T47D (cell line): ENCODE measurements at regions not wholly inside any gene's neighbourhood (a gene's known extent, or its start where the extent isn't known, plus 50 kb on each side); places are given as distances from the start of the nearest gene placed in this dataset.

Experiments used
- DNase-seq, 2 experiments: peaks; one replicate each; pipeline versions ENCODE4 v3.0.0 to v3.0.0-alpha.2; 2011 to 2012; ENCODE audit warnings: low read depth in 1 of 2, low spot score in 1 of 2
- JUND ChIP-seq: IDR thresholded peaks from 2 replicates; pipeline ENCODE4 v1.6.1; 2012; ENCODE audit warnings: low read depth
- in situ Hi-C: cut with HindIII; loops from 2 replicates; pipeline ENCODE4 v1.10.0; 2016; ENCODE audit warnings: low sequenced_read_pairs, low pct_unique_long_range_greater_than_20kb

DNA sequence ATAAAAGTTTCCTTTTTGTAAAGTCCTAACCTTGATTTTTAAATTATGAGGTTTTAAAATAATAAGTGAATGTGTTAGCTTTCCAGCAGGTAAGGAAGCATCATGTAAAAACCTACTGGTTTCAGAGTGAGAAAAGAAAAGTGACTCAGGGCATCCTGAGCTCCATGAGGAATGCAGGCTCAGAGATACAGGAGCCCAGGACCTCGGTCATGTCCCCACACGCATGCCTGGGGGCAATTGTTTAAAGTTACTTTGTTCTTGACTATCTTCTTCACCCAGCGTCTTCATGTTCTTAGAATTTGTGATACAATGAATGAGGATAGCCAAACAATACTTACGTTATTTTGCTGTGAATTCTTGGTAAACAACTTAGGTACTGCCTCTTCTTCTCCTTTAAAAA, 117.4 kb upstream of the PLPPR5 start:
- in situ Hi-C loops: no loop called here
- DNase-seq: no peak
- TF ChIP-seq JUND: no peak

DNA sequence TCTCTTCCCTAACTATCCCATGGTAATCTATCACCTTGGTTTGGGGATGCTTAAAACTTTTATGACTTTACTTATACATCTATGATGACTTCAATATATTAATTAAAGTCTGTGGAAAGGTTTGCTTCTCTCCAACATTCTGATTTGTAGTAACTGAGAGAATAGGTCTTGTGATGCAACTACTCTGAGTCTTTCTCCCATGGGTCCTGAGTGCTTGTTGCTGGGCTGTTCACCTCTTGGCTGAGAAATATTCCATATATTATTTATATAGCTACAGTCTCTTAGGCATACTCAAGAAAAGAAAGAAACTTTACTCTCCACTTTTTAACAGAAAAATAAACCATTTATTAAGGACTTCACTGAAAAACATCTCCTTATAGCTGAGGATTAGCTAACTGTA, 119.3 kb upstream of the PLPPR5 start:
- no peak for TF ChIP-seq JUND
- no peak for DNase-seq
- in situ Hi-C loops: no loop called here

DNA sequence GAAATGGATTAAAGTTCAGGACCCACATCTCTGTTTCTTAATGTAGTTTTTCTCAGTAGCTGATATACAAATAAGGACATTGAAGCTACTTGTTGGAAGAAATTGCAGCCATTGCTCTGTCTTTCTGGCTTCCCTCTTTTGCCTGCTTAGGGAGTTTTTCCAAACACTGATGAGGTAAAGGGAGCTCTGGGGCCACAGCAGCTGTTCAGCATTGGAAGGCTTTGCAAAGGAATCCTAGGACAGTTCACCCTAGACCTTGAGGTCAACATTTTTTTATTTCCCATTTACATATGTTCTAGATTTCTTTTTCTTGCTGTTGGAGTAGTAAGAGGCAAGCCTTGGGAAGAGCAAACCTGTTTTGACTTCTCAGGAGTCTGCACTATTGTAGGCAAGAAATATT, 126.9 kb upstream of the PLPPR5 start:
- in situ Hi-C loops: no loop called here
- DNase-seq: no peak
- TF ChIP-seq JUND: no peak

DNA sequence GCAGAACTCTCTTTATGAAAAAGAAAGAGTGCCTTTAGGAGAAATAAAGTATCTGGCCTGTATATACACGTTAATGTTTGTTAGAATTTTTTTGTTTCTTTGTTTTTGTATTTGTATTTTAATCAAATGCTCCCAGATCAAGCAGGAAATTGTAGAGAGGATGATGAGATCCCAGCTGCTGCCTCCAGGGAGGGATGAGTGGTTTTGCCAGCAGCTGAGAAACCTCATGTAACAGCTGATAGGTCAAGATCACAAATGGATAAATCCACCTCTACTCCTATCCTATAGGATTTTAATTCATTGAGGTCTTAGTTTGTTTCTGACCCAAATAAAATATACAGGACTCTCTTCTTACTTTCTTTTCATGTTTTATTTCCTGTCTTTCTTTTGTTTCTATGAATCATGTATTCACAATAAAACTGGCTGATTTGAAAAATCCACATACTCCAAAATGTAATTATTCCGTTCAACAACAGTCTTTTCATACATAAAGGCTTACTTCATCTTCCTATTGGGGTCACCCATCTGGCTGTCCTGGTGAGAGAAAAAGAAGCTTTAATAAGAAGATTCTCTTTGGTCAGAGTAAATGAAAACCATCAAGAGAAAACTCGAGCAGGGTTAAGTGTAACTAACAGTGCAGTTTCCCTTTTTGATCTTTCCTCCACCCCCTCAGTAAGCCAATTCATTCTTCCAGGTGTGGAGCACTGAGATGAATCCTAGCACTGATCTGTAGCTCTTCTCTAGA, 129.3 kb upstream of the PLPPR5 start:
- in situ Hi-C loops: no loop called here
- no peak for TF ChIP-seq JUND
- DNase-seq: no peak

DNA sequence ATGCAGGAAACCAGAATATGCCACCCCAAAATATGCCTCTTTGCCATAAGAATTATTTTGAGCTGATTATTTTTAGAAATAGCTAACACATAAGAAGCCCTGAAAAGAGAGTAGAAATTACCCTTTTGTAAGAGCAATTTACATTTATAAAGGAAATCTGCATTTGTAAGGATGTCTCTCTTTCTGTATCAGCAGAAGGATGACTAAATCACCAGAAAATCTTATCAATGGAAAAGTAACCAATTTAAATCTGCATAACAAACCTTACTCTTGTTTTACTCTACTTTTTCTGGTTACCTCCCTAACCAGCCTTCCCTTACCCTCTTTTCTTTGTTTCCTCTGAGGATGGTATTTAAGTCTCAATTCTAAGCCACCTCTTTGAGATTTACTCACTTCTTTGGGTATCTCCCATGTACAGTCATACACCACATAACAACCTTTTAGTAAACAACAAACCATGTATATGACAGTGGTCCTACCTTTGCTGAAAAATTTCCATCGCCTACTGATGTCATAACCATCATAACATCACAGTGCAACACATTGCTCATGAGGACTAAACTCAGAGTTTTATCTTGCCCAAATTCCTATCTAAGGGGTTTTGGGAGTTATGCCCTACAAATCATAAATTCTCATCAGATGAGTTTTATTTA, 126.6 kb upstream of the PLPPR4 start:
- TF ChIP-seq JUND: no peak
- in situ Hi-C loops: no loop called here
- no peak for DNase-seq

DNA sequence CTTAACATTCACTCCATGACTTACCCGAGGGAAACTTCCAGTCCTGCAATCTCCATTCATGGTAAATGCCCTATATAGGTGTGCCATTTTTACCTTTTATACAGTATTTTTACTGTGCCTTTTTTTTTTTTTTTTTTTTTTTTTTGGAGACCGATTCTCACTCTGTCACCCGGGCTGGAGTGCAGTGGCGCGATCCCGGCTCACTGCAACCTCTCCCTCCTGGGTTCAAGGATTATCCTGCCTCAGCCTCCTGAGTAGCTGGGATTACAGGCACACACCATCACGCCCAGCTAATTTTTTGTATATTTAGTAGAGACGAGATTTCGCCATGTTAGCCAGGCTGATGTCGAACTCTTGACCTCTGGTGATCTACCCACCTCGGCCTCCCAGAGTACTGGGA, 124.4 kb upstream of the PLPPR4 start:
- no peak for TF ChIP-seq JUND
- DNase-seq: no peak
- in situ Hi-C loops: no loop called here

DNA sequence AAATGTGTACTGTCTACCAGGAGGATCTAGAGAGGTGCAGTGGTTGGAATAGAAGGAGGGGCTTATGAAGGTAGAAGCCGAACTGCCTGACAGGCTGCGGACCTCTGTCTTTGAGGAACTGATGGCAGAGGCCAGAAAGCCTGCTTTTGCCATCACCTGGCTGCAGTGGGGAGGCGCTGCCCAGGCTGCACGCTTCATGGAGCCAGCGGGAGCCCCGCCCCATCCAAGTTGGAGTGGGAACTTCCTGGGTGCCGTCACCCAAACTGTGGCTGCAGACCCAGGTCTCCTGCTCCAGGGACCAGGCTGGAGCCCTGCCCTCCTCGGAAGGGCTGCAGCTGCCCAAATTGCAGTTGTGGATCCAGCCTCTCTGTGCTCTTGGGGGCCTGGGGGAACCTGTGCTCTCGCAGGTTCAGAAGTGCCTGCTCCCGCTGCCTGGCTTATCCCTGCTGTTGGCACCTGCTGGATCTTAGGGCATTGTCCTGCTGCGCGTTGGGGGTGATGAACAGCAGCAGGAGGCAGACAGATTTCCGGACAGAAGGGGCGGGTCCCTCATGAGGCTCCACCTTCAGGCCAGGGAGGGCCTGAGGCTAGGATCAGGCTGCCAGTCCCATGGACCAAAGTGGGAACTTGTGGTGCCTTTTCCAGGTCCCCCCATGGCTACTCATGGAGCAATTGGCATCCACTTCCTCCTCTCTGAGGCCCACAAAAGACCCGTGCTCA, 118.0 kb upstream of the PLPPR4 start:
- TF ChIP-seq JUND: no peak
- peak in 1 of 2 experiments; percentile 4 for DNase-seq
- in situ Hi-C loops: no loop called here

DNA sequence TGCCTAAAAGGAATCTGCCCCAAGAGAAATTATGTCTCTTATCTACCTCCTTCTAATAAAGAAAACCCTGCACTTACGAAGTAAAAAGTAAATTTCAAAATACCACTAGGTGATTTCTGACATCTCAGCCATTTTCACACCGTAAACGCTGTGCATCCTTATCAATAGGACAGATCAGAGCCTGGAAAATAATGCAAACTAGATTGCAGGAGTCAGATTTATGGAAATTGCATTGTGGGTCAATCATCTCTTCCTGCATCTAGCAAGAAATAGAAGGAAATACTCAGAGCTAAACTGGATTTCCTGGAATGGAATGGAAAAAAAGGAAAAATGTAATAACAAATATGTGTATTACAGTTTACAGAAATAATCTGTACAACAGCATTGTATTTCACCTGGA, 114.3 kb upstream of the PLPPR4 start:
- in situ Hi-C loops: no loop called here
- no peak for DNase-seq
- TF ChIP-seq JUND: no peak

DNA sequence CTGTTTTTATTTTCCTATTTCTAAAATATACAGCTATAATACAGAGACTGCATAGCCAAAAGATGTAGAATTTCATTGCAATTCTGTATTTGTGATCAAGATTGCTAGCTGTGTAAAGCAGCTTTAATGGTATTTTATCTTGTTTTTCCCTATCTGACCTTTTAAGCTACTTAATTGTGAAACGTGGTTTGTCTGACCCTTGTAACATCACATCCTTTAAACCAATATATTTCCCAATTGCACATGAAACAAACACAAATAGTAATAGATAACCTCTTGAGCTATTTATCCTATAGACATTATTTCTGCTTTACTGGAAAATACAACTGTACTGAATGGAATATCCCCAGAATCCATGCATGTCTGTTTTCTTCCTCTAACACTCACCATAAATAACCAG, 112.2 kb upstream of the PLPPR4 start:
- DNase-seq: no peak
- TF ChIP-seq JUND: no peak
- in situ Hi-C loops: no loop called here

DNA sequence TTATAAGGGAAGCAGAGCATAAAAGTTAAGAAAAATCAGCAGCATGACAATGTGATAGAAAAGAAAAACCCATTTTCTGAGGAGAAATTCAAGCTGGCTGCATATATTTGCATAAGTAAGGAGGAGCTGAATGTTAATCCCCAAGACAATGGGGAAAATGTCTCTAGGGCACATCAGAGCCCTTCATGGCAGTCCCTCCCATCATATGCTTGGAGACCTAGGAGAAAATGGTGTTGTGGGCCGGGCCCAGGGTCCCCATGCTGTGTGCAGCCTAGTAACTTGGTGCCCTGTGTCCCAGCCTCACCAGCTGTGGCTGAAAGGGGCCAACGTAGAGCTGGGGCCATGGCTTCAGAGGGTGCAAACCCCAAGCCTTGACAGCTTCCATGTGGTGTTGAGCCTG, 100.6 kb upstream of the PLPPR4 start:
- in situ Hi-C loops: no loop called here
- no peak for DNase-seq
- TF ChIP-seq JUND: no peak

DNA sequence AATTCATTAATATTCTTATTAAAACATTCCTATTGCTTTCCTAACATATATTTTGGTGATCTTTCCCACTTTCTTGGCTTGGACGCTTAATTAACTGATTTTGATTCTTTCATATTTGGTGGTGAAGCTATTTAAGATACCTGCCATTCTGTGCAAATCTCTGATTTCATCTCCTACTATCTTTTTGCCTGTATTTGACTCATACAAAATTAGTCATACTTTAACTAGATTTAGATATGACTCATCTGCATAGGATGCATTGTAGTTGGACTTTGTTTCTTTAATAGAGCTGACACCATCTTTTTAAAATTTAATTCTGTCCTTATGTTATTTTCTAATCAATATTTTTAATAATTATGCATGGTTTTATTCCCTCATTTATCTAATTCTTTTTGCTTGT, 93.8 kb upstream of the PLPPR4 start:
- DNase-seq: no peak

DNA sequence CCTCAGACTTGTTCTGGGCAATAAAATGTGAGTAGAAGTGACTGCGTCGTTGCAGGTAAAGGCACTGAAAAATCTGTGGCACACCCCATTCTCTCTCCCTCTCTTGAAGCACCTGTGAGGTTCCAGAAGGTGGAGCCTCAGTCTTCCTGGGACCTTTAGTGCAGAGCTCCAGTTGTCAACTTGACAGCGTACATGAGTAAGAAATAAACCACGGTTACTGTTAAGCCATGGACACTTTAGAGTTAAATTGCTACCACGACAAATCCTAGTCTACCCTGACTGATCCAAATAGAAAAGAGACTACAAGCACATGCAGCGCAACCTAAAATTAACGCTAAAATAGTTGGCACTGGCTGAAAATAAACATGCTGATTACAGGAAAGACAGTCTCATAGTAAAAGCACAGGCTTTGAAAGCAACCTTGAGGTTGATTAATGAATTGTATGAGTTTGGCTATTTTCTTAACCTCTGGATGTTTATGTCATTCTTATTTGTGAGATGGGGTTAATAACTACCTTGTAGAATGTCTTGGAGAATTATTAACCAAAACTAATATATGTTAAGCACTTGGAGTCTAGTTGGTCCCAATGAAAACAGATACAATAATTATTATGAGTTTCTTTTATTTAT, 93.0 kb upstream of the PLPPR4 start:
- in situ Hi-C loops: no loop called here
- TF ChIP-seq JUND: no peak
- DNase-seq: peak in 1 of 2 experiments; percentile 37

More for the DNA sequence above, 93.8 kb upstream of the PLPPR4 start:
- in situ Hi-C loops: no loop called here
- TF ChIP-seq JUND: no peak

DNA sequence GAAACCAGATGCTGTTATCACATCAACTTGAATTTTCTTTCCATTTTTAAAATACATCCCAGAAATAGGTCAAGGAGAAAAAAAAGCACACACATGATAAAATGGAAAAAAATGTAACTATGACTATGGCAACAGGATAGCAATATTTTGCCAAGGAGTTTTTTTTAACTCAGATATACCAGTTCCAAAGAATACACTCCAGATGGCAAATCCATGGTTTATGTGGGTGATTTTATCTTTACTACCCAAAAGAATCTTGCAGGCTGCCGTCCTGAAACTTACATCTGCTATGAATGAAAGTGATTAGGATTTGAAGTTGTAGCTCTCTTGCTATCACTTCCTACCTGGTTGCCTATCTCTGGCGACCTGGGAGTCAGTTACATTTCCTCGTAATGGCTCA, 91.0 kb upstream of the PLPPR4 start:
- no peak for DNase-seq
- in situ Hi-C loops: no loop called here
- no peak for TF ChIP-seq JUND
